ENCODE measurements at regions not wholly inside any gene's neighbourhood (a gene's known extent, or its start where the extent isn't known, plus 50 kb on each side); places are given as distances from the start of the nearest gene placed in this dataset.

GRCh38 chr4:112721627-112722026, 84.7 kb downstream of the LARP7 start:
- no peak overlapping the region for H4K5ac ChIP-seq (ENCODE audit: low read depth, low read length)
- H3K14ac ChIP-seq (replicated peaks; ENCODE audit: low read depth, low read length) = no peak overlapping the region
- no peaks in the 10 kb centered on the region for H4K20me1 ChIP-seq (ENCODE audit: insufficient read depth, low read length)
- no peaks in the 10 kb centered on the region for H3K9me1 ChIP-seq (ENCODE audit: insufficient read depth, low read length)
- H2BK20ac ChIP-seq (ENCODE audit: low read depth, low read length) = no peak overlapping the region
- TF ChIP-seq, protein P1, sequence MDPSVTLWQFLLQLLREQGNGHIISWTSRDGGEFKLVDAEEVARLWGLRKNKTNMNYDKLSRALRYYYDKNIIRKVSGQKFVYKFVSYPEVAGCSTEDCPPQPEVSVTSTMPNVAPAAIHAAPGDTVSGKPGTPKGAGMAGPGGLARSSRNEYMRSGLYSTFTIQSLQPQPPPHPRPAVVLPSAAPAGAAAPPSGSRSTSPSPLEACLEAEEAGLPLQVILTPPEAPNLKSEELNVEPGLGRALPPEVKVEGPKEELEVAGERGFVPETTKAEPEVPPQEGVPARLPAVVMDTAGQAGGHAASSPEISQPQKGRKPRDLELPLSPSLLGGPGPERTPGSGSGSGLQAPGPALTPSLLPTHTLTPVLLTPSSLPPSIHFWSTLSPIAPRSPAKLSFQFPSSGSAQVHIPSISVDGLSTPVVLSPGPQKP (IDR thresholded peaks at IDR 0.05; ENCODE audit: borderline replicate concordance, low read depth, low read length) = no peak
- no peak for TF ChIP-seq MAZ (IDR thresholded peaks at IDR 0.05; ENCODE audit: borderline replicate concordance, low read depth, low read length)
- no peak for TF ChIP-seq POLR2A (IDR thresholded peaks at IDR 0.05; ENCODE audit: low read depth, low read length)
- no peak for TF ChIP-seq NFE2L2 (IDR thresholded peaks at IDR 0.05; ENCODE audit: low read depth, low read length)
- TF ChIP-seq SMC3 (IDR thresholded peaks at IDR 0.05; ENCODE audit: low read depth, low read length) = no peak
- TF ChIP-seq RFX5 (IDR thresholded peaks at IDR 0.05; ENCODE audit: low read depth, low read length) = no peak
- no peak for TF ChIP-seq MXI1 (IDR thresholded peaks at IDR 0.05; ENCODE audit: borderline replicate concordance, low read depth, low read length)
- no peak for TF ChIP-seq MAFK (IDR thresholded peaks at IDR 0.05; ENCODE audit: low read depth, low read length)
- no peak for TF ChIP-seq CHD1 (IDR thresholded peaks at IDR 0.05; ENCODE audit: low read depth, low read length)
- no peak for TF ChIP-seq BHLHE40 (IDR thresholded peaks at IDR 0.05; ENCODE audit: low read depth, low read length)
- TF ChIP-seq USF2 (IDR thresholded peaks at IDR 0.05; ENCODE audit: low read depth, low read length) = no peak
- no peak for TF ChIP-seq RCOR1 (IDR thresholded peaks at IDR 0.05; ENCODE audit: insufficient replicate concordance, low read length)
- TF ChIP-seq CTCF (conservative IDR thresholded peaks at IDR 0.05; ENCODE audit: low read depth, low read length) = no peak
- no peak for TF ChIP-seq RAD21 (IDR thresholded peaks at IDR 0.05; ENCODE audit: low read length)
- no peak for TF ChIP-seq FOS (IDR thresholded peaks at IDR 0.05; ENCODE audit: low read depth, low read length)
- H2AK9ac ChIP-seq (replicated peaks; ENCODE audit: low read depth, low read length, poor library complexity) = no peak overlapping the region
- no peak overlapping the region for H3K18ac ChIP-seq (ENCODE audit: low read depth, low read length)
- DNase-seq = no peak
- POLR2A ChIA-PET (ENCODE audit: unreplicated experiment) = no interaction called here
- no peaks in the 10 kb centered on the region for H3K79me1 ChIP-seq (ENCODE audit: low read depth in 1 of 2, low read length in 2 of 2)
- H3K23ac ChIP-seq (ENCODE audit: low read depth, low read length) = no peak overlapping the region
- dilution Hi-C loops (cut with HindIII; ENCODE audit: low sequenced_read_pairs, unreplicated experiment) (no loop called here), in situ Hi-C loops (cut with MboI; ENCODE audit: low sequenced_read_pairs) (no loop called here), intact Hi-C loops (cut with micrococcal nuclease) (no loop called here)
- no peak overlapping the region for H3K27ac ChIP-seq (ENCODE audit: insufficient read depth, low read length)
- BruUV-seq (replicated peaks) = no TSS peak
- H3K4me3 ChIP-seq (ENCODE audit: insufficient read depth, low read depth, low read length) = no peak overlapping the region
- no peak overlapping the region for H3K4me2 ChIP-seq (ENCODE audit: low read depth, low read length)
- no peaks in the 10 kb centered on the region for H3K36me3 ChIP-seq (ENCODE audit: control insufficient read depth, insufficient read depth, low read length)
- H2AFZ ChIP-seq (replicated peaks; ENCODE audit: low read length, poor library complexity) = no peak overlapping the region
- H2BK15ac ChIP-seq (ENCODE audit: low read depth, low read length) = no peak overlapping the region
- no peak overlapping the region for H2BK5ac ChIP-seq (ENCODE audit: low read depth, low read length, poor library complexity, severe bottlenecking)
- ATAC-seq (ENCODE audit: low read depth) = no peak
- no peak overlapping the region for H2BK120ac ChIP-seq (ENCODE audit: low read depth, low read length)
- no peak overlapping the region for H4K8ac ChIP-seq (ENCODE audit: low read depth in 2 of 2, low read length in 2 of 2)
- no peak overlapping the region for H3K56ac ChIP-seq (ENCODE audit: extremely low read depth, insufficient read depth, low read length)
- no peaks in the 10 kb centered on the region for H3K9me3 ChIP-seq (ENCODE audit: control insufficient read depth, insufficient read depth, low read length)
- CTCF ChIA-PET = no interaction called here
- H3K9ac ChIP-seq (ENCODE audit: low read depth, low read length) = no peak overlapping the region
- no peak overlapping the region for H2AK5ac ChIP-seq (ENCODE audit: low read depth, low read length)
- no peak overlapping the region for H3K4ac ChIP-seq (ENCODE audit: low read depth, low read length)
- H3K4me1 ChIP-seq (ENCODE audit: control insufficient read depth, insufficient read depth, low read length) = no peaks in the 10 kb centered on the region
- H4K91ac ChIP-seq (ENCODE audit: insufficient read depth, low read depth, low read length) = no peak overlapping the region
- no peaks in the 10 kb centered on the region for H3K27me3 ChIP-seq (ENCODE audit: control insufficient read depth, insufficient read depth, low read length)

Measured in IMR-90 (cell line).